ENCODE measurements at regions not wholly inside any gene's neighbourhood (a gene's known extent, or its start where the extent isn't known, plus 50 kb on each side); places are given as distances from the start of the nearest gene placed in this dataset.

DNA sequence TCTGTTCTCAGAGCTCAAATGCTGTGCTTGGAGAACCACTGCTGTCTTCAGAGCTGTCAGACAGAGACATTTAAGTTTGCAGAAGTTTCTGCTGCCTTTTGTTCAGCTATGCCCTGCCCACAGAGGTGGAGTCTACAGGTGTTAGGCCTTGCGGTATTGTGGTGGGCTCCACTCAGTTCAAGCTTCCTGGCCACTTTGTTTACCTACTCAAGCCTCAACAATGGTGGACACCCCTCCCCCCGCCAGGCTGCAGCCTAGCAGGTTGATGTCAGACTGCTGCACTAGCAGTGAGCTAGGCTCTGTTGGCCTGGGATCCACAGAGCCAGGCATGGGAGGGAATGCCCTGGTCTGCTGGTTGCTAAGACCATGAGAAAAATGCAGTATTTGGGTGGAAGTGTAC is 323.8 kb downstream of the BCAT1 start:
- BruUV-seq (replicated peaks) = no TSS peak
- POLR2A ChIA-PET = no interaction called here
- RAD21 ChIA-PET (ENCODE audit: low non-redundant PET in 1 of 2, low total read pairs in 2 of 2, uncharacterized antibody in 2 of 2, unreplicated experiment in 2 of 2) = no interaction called here
- H3K36me3 ChIP-seq (ENCODE audit: control insufficient read depth in 1 of 2, insufficient read depth in 2 of 2, low read length in 2 of 2) = no peaks in the 10 kb centered on the region
- H3K4me1 ChIP-seq (ENCODE audit: control insufficient read depth in 1 of 2, insufficient read depth in 2 of 2, low read length in 2 of 2) = no peaks in the 10 kb centered on the region
- no peaks in the 10 kb centered on the region for H3K9me2 ChIP-seq (ENCODE audit: insufficient read depth)
- H3K9me3 ChIP-seq (ENCODE audit: control insufficient read depth in 1 of 2, insufficient read depth in 1 of 2, low read depth in 1 of 2, low read length in 2 of 2) = peaks cover 3 to 13% of the 10 kb centered on the region in 2 experiments; a peak in 2 of 4 replicates
- H3K27ac ChIP-seq (ENCODE audit: low read depth, low read length) = no peak overlapping the region
- H3K79me2 ChIP-seq (ENCODE audit: insufficient read depth, low read length) = no peaks in the 10 kb centered on the region
- CTCF ChIA-PET = no interaction called here
- no peak overlapping the region for H3K9ac ChIP-seq (ENCODE audit: low read length)
- no peak overlapping the region for H3K4me2 ChIP-seq (ENCODE audit: low read length)
- no peaks in the 10 kb centered on the region for H3K27me3 ChIP-seq (ENCODE audit: insufficient read depth, low read length)
- intact Hi-C loops (cut with micrococcal nuclease) = no loop called here
- TF ChIP-seq ZFX (IDR thresholded peaks at IDR 0.05) (no peak), ZNF274 (IDR thresholded peaks at IDR 0.05; ENCODE audit: low read depth, low read length) (no peak), ATF3 (IDR thresholded peaks at IDR 0.05) (no peak), YY1 (IDR thresholded peaks at IDR 0.05; ENCODE audit: extremely low read depth, insufficient replicate concordance, low read depth, low read length) (no peak), EZH2 (IDR thresholded peaks at IDR 0.05) (no peak), SIN3A (IDR thresholded peaks at IDR 0.05; ENCODE audit: low read depth) (no peak), EZH2phosphoT487 (IDR thresholded peaks at IDR 0.05; ENCODE audit: borderline replicate concordance) (no peak), TCF7L2 (IDR thresholded peaks at IDR 0.05; ENCODE audit: borderline replicate concordance, extremely low read depth, insufficient read depth, insufficient read length) (no peak), EGR1 (IDR thresholded peaks at IDR 0.05; ENCODE audit: low read depth) (no peak), JUND (IDR thresholded peaks at IDR 0.05) (no peak), CEBPB (IDR thresholded peaks at IDR 0.05; ENCODE audit: low read depth) (no peak), POLR2A (IDR thresholded peaks at IDR 0.05; ENCODE audit: borderline replicate concordance, extremely low read depth, insufficient read depth, insufficient read length) (no peak), SP1 (IDR thresholded peaks at IDR 0.05; ENCODE audit: low read depth) (no peak), CTCF (IDR thresholded peaks at IDR 0.05 in 2 of 3, conservative IDR thresholded peaks at IDR 0.05 in 1 of 3; ENCODE audit: borderline replicate concordance in 1 of 3, insufficient read depth in 1 of 3, low read depth in 2 of 3, low read length in 2 of 3) (no peak), REST (IDR thresholded peaks at IDR 0.05; ENCODE audit: low read depth) (no peak), FOSL1 (IDR thresholded peaks at IDR 0.05; ENCODE audit: low read depth) (no peak), RAD21 (IDR thresholded peaks at IDR 0.05; ENCODE audit: low read depth) (no peak), SRF (IDR thresholded peaks at IDR 0.05; ENCODE audit: low read depth) (no peak)
- TF ChIP-seq, protein P1, sequence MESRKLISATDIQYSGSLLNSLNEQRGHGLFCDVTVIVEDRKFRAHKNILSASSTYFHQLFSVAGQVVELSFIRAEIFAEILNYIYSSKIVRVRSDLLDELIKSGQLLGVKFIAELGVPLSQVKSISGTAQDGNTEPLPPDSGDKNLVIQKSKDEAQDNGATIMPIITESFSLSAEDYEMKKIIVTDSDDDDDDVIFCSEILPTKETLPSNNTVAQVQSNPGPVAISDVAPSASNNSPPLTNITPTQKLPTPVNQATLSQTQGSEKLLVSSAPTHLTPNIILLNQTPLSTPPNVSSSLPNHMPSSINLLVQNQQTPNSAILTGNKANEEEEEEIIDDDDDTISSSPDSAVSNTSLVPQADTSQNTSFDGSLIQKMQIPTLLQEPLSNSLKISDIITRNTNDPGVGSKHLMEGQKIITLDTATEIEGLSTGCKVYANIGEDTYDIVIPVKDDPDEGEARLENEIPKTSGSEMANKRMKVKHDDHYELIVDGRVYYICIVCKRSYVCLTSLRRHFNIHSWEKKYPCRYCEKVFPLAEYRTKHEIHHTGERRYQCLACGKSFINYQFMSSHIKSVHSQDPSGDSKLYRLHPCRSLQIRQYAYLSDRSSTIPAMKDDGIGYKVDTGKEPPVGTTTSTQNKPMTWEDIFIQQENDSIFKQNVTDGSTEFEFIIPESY (IDR thresholded peaks at IDR 0.05; ENCODE audit: extremely low read depth, insufficient replicate concordance, low read length) = no peak
- TF ChIP-seq, protein P2, sequence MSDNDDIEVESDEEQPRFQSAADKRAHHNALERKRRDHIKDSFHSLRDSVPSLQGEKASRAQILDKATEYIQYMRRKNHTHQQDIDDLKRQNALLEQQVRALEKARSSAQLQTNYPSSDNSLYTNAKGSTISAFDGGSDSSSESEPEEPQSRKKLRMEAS (IDR thresholded peaks at IDR 0.05) = no peak
- no peaks in the 10 kb centered on the region for H4K20me1 ChIP-seq (ENCODE audit: insufficient read depth)
- ATAC-seq (no peak), DNase-seq (ENCODE audit: low read depth, low spot score) (no peak)
- no peak overlapping the region for H2AFZ ChIP-seq (ENCODE audit: low read depth, low read length, poor library complexity, severe bottlenecking)
- H3K4me3 ChIP-seq (replicated peaks in 1 of 2; ENCODE audit: low read depth in 1 of 2, low read length in 2 of 2) = no peak overlapping the region

Data from HCT116 (cell line).